SH-SY5Y (cell line): ENCODE measurements at regions not wholly inside any gene's neighbourhood (a gene's known extent, or its start where the extent isn't known, plus 50 kb on each side); places are given as distances from the start of the nearest gene placed in this dataset.

Experiments used
- GATA2 ChIP-seq: IDR thresholded peaks from 2 replicates; pipeline ENCODE4 v1.6.1; 2011; ENCODE audit warnings: mild to moderate bottlenecking, low read depth, low read length
- GATA3 ChIP-seq: IDR thresholded peaks from 2 replicates; pipeline ENCODE4 v1.6.1; 2011; ENCODE audit warnings: low read depth, mild to moderate bottlenecking, low read length, moderate library complexity

- TF ChIP-seq GATA2 (no peak), GATA3 (no peak)
These were observed 493.9 kb upstream of the KCNMB2 start for GRCh38 chr3:178042376-178042775.

GRCh38 chr3:178043084-178043483 lies 493.2 kb upstream of the KCNMB2 start:
- TF ChIP-seq GATA3, result no peak

GRCh38 chr3:178044320-178044719 lies 491.9 kb upstream of the KCNMB2 start:
- TF ChIP-seq GATA3, result no peak

- no peak for TF ChIP-seq GATA3
- TF ChIP-seq GATA2, result no peak
These were observed 488.7 kb upstream of the KCNMB2 start for GRCh38 chr3:178047496-178047895.

GRCh38 chr3:178048768-178049167 lies 487.5 kb upstream of the KCNMB2 start:
- TF ChIP-seq GATA3 (no peak), GATA2 (no peak)

- TF ChIP-seq GATA3, result no peak
- no peak for TF ChIP-seq GATA2
These were observed 481.8 kb upstream of the KCNMB2 start for GRCh38 chr3:178054471-178054870.

- TF ChIP-seq GATA3 (no peak), GATA2 (no peak)
These were observed 480.3 kb upstream of the KCNMB2 start for GRCh38 chr3:178055939-178056338.

GRCh38 chr3:178056868-178057267 lies 479.4 kb upstream of the KCNMB2 start:
- TF ChIP-seq GATA3 (no peak), GATA2 (no peak)

- no peak for TF ChIP-seq GATA3
- TF ChIP-seq GATA2, result no peak
These were observed 477.6 kb upstream of the KCNMB2 start for GRCh38 chr3:178058629-178059028.

- TF ChIP-seq GATA3, result no peak
- TF ChIP-seq GATA2, result no peak
These were observed 477.1 kb upstream of the KCNMB2 start for GRCh38 chr3:178059119-178059518.

GRCh38 chr3:178059836-178060235 lies 476.4 kb upstream of the KCNMB2 start:
- no peak for TF ChIP-seq GATA3
- TF ChIP-seq GATA2, result no peak

GRCh38 chr3:178060407-178060806 lies 475.8 kb upstream of the KCNMB2 start:
- no peak for TF ChIP-seq GATA3
- no peak for TF ChIP-seq GATA2

- TF ChIP-seq GATA3 (no peak), GATA2 (no peak)
These were observed 474.1 kb upstream of the KCNMB2 start for GRCh38 chr3:178062126-178062525.

- TF ChIP-seq GATA2 (no peak), GATA3 (no peak)
These were observed 472.8 kb upstream of the KCNMB2 start for GRCh38 chr3:178063461-178063860.

- TF ChIP-seq GATA3 (no peak), GATA2 (no peak)
These were observed 468.5 kb upstream of the KCNMB2 start for GRCh38 chr3:178067721-178068120.

GRCh38 chr3:178072391-178073305 lies 463.6 kb upstream of the KCNMB2 start:
- TF ChIP-seq GATA3 (no peak), GATA2 (no peak)

GRCh38 chr3:178073366-178073765 lies 462.9 kb upstream of the KCNMB2 start:
- TF ChIP-seq GATA2, result no peak
